Naive thymus-derived CD4-positive, alpha-beta T cell (primary cell): ENCODE measurements at regions not wholly inside any gene's neighbourhood (a gene's known extent, or its start where the extent isn't known, plus 50 kb on each side); places are given as distances from the start of the nearest gene placed in this dataset.
"Not testable (repeated sequence)": the region's sequence is repeated elsewhere in the genome, so short reads cannot be mapped to it uniquely, and the experiment has no call there.

Source experiments
- ATAC-seq: fragments of 150-1000 bp; cut with Tn5 transposase; 2 replicates; pipeline ENCODE4 v1.10.0; 2021; ENCODE audit warnings: mild to moderate bottlenecking, moderate library complexity
- CTCF ChIA-PET: fragments of 350-600 bp; sonication (Branson Sonifier 250); formaldehyde crosslinking; loops from one replicate; lab custom pipeline; 2021; ENCODE audit warnings: antibody characterized with exemption; lab: Charles Lee
- POLR2A ChIA-PET: fragments of 350-600 bp; sonication (Branson Sonifier 250); formaldehyde crosslinking; loops from one replicate; lab custom pipeline; 2021; ENCODE audit warnings: antibody characterized with exemption, inconsistent platforms; lab: Charles Lee
- DNase-seq, 9 donors: peaks; one replicate each; pipeline versions ENCODE4 v3.0.0 to v3.0.0-alpha.2; 2020 to 2022; ENCODE audit warnings: mixed read lengths in 1 of 9
- H3K27ac ChIP-seq: one replicate; pipeline ENCODE4 v1.7.0; 2013; ENCODE audit warnings: mild to moderate bottlenecking, low read depth, low read length, moderate library complexity
- H3K27me3 ChIP-seq, 2 donors: one replicate each; pipeline ENCODE4 v1.7.0; 2013; ENCODE audit warnings: low read length in 2 of 2, mild to moderate bottlenecking in 2 of 2, moderate library complexity in 2 of 2; ENCODE audit not compliant: control insufficient read depth in 2 of 2, insufficient read depth in 2 of 2
- H3K36me3 ChIP-seq, 3 experiments: 1 replicate in 2 of 3; 2 replicates in 1 of 3; pipeline ENCODE4 v1.7.0; 2013; ENCODE audit warnings: low read length in 3 of 3, mild to moderate bottlenecking in 3 of 3, moderate library complexity in 1 of 3; ENCODE audit not compliant: insufficient read depth in 3 of 3, control insufficient read depth in 2 of 3
- H3K4me1 ChIP-seq, 2 donors: one replicate each; pipeline ENCODE4 v1.7.0; 2013; ENCODE audit warnings: low read length in 2 of 2, mild to moderate bottlenecking in 2 of 2, moderate library complexity in 1 of 2; ENCODE audit not compliant: control insufficient read depth in 2 of 2, insufficient read depth in 2 of 2
- H3K4me3 ChIP-seq: 2 replicates; pipeline ENCODE4 v1.7.0; 2013; ENCODE audit warnings: mild to moderate bottlenecking, low read length
- H3K9me3 ChIP-seq, 3 experiments: 1 replicate in 2 of 3; 2 replicates in 1 of 3; pipeline ENCODE4 v1.7.0; 2013; ENCODE audit warnings: low read length in 3 of 3; ENCODE audit not compliant: control insufficient read depth in 2 of 3
- H3K27ac Mint-ChIP-seq, 9 donors: one replicate each; pipeline ENCODE4 v1.8.0; 2020 to 2022; ENCODE audit warnings: mixed read lengths in 9 of 9, mild to moderate bottlenecking in 8 of 9, moderate library complexity in 5 of 9, inconsistent platforms in 2 of 9
- H3K27me3 Mint-ChIP-seq, 5 donors: one replicate each; pipeline ENCODE4 v1.8.0; 2021 to 2022; ENCODE audit warnings: mixed read lengths in 5 of 5, mild to moderate bottlenecking in 1 of 5
- H3K36me3 Mint-ChIP-seq, 5 donors: one replicate each; pipeline ENCODE4 v1.8.0; 2020 to 2022; ENCODE audit warnings: mixed read lengths in 5 of 5, mild to moderate bottlenecking in 3 of 5, inconsistent platforms in 1 of 5
- H3K4me1 Mint-ChIP-seq, 7 donors: one replicate each; pipeline ENCODE4 v1.8.0; 2020 to 2022; ENCODE audit warnings: mixed read lengths in 7 of 7, mild to moderate bottlenecking in 3 of 7, inconsistent platforms in 1 of 7
- H3K4me3 Mint-ChIP-seq, 10 donors: one replicate each; pipeline ENCODE4 v1.8.0; 2020 to 2022; ENCODE audit warnings: mild to moderate bottlenecking in 10 of 10, mixed read lengths in 10 of 10, moderate library complexity in 6 of 10, inconsistent platforms in 2 of 10
- H3K9me3 Mint-ChIP-seq, 11 donors: one replicate each; pipeline ENCODE4 v1.8.0; 2020 to 2022; ENCODE audit warnings: mixed read lengths in 11 of 11, mild to moderate bottlenecking in 4 of 11, inconsistent platforms in 1 of 11, moderate library complexity in 1 of 11
- intact Hi-C, 2 donors: fragments of 100-400 bp; cut with micrococcal nuclease; formaldehyde crosslinking; loops; one replicate each; pipeline ENCODE4 v1.15.1; 2023

- no peak overlapping the region for H3K27ac ChIP-seq
- H3K4me3 Mint-ChIP-seq, result no peak overlapping the region
- ATAC-seq (no peak), DNase-seq (no peak)
- intact Hi-C loops, result no loop called here
- H3K9me3 Mint-ChIP-seq, result peaks cover 0 to 8% (median 0%) of the 10 kb centered on the region in 11 donors
- H3K27me3 ChIP-seq, result no peaks in the 10 kb centered on the region
- ChIA-PET CTCF (no interaction called here), POLR2A (no interaction called here)
- no peaks in the 10 kb centered on the region for H3K4me1 ChIP-seq
- H3K9me3 ChIP-seq, result no peaks in the 10 kb centered on the region
- H3K4me1 Mint-ChIP-seq, result no peaks in the 10 kb centered on the region
- no peak overlapping the region for H3K27ac Mint-ChIP-seq
- no peaks in the 10 kb centered on the region for H3K27me3 Mint-ChIP-seq
- no peak overlapping the region for H3K4me3 ChIP-seq
- H3K36me3 Mint-ChIP-seq, result no peaks in the 10 kb centered on the region
- no peaks in the 10 kb centered on the region for H3K36me3 ChIP-seq
Observed at GRCh38 chr4:69377562-69377961, 97.3 kb downstream of the UGT2B28 start.

DNA sequence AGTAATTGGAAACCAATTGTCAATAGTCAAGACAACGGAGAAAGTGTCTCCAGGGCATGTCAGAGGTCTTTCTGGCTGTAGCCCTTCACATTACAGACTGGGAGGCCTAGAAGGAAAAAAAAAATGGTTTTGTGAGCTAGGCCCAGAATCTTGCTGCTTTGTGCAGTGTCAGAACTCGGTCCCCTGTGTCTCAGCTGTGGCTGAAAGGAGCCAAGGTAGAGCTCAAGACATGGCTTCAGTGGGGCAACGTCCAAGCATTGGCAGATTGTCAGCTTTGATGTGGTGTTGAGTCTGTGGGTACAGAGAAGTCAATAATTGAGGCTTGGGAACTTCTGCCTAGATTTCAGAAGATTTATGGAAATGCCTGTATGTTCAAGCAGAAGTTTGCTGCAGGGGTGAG, 103.0 kb downstream of the UGT2B28 start:
- no peak for DNase-seq
- no peaks in the 10 kb centered on the region for H3K9me3 ChIP-seq
- CTCF ChIA-PET, result no interaction called here
- Mint-ChIP-seq H3K36me3 (no peaks in the 10 kb centered on the region), H3K27me3 (no peaks in the 10 kb centered on the region), H3K9me3 (peaks cover 0 to 6% (median 2%) of the 10 kb centered on the region in 11 donors), H3K4me3 (no peak overlapping the region), H3K27ac (no peak overlapping the region), H3K4me1 (no peaks in the 10 kb centered on the region)
- H3K27me3 ChIP-seq, result no peaks in the 10 kb centered on the region
- intact Hi-C loops, result loop anchor here (2.0 kb wide), 1 partner anchor 162 kb away; no protein-coding TSS in a partner anchor
- no peaks in the 10 kb centered on the region for H3K36me3 ChIP-seq
- no peaks in the 10 kb centered on the region for H3K4me1 ChIP-seq
- H3K4me3 ChIP-seq, result no peak overlapping the region
- ATAC-seq, result no peak
- H3K27ac ChIP-seq, result no peak overlapping the region
- POLR2A ChIA-PET, result no interaction called here

DNA sequence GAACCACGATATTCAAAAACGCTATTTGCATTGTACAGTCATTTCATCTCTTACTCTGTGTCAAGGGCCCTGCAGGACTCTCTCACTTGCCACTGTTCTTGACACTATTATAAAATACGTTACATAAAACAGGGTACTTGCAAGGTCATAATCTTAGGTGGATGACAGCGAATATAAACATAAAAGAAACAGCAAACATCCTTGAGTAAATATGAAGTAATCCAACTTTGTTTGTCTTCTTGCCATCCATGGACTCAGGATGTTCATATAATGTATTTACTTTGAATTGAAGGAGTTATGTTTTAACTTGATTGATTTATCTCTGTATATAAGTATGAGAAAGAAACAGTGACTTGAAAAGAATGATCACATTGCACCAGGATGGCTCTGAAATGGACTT, 106.6 kb downstream of the UGT2B4 start:
- H3K27ac ChIP-seq, H3K4me3 ChIP-seq, DNase-seq, H3K36me3 ChIP-seq, POLR2A ChIA-PET, H3K4me1 Mint-ChIP-seq, H3K4me1 ChIP-seq, H3K9me3 ChIP-seq, H3K27me3 Mint-ChIP-seq, ATAC-seq, CTCF ChIA-PET, H3K36me3 Mint-ChIP-seq, intact Hi-C loops, H3K4me3 Mint-ChIP-seq, H3K27ac Mint-ChIP-seq, H3K27me3 ChIP-seq, H3K9me3 Mint-ChIP-seq: not testable (repeated sequence)

DNA sequence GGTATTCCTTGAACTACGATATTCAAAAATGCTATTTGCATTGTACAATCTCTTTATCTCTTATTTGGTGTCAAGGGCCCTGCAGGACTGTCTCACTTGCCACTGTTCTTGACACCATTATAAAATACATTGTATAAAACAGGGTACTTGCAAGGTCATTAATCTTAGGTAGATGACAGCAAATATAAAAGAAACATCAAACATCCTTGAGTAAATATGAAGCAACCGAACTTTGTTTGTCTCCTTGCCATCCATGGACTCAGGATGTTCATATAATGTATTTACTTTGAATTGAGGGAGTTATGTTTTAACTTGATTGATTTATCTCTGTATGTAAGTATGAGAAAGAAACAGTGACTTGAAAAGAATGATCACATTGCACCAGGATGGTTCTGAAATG, 87.3 kb downstream of the UGT2B4 start:
- POLR2A ChIA-PET, result no interaction called here
- CTCF ChIA-PET, result no interaction called here
- Histone ChIP-seq H3K9me3 (no peaks in the 10 kb centered on the region), H3K4me3 (no peak overlapping the region), H3K27me3 (no peaks in the 10 kb centered on the region), H3K36me3 (no peaks in the 10 kb centered on the region), H3K4me1 (no peaks in the 10 kb centered on the region), H3K27ac (no peak overlapping the region)
- ATAC-seq (no peak), DNase-seq (no peak)
- no peaks in the 10 kb centered on the region for H3K36me3 Mint-ChIP-seq
- H3K4me3 Mint-ChIP-seq, result no peak overlapping the region
- peaks cover 0 to 4% (median 0%) of the 10 kb centered on the region in 11 donors for H3K9me3 Mint-ChIP-seq
- H3K4me1 Mint-ChIP-seq, result no peaks in the 10 kb centered on the region
- no peak overlapping the region for H3K27ac Mint-ChIP-seq
- intact Hi-C loops, result no loop called here
- no peaks in the 10 kb centered on the region for H3K27me3 Mint-ChIP-seq

- H3K27ac Mint-ChIP-seq, H3K27me3 Mint-ChIP-seq: not testable (repeated sequence)
- intact Hi-C loops, result loop anchor here in 1 of 2 donors (2.0 kb wide), 1 partner anchor 19 kb away; no protein-coding TSS in a partner anchor
Observed at GRCh38 chr4:69411981-69412380, 83.7 kb downstream of the UGT2B4 start.

DNA sequence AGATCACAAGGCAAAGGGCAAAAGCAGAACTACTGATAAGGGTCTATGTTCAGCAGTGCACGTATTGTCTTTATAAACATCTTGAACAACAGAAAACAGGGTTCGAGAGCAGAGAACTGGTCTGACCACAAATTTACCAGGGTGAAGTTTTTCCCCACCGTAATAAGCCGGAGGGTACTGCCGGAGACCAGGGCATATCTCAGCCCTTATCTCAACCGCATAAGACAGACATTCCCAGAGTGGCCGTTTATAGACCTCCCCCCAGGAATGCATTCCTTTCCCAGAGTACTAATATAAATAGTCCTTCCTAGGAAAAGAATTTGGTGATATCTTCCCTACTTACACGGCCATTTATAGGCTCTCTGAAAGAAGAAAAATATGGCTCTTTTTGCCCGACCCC, 71.0 kb downstream of the UGT2B4 start:
- H3K27ac Mint-ChIP-seq, H3K4me1 ChIP-seq: not testable (repeated sequence)

More at GRCh38 chr4:69411981-69412380, 83.7 kb downstream of the UGT2B4 start:
- H3K27ac ChIP-seq, DNase-seq, CTCF ChIA-PET, H3K9me3 ChIP-seq, H3K4me3 Mint-ChIP-seq, H3K4me1 ChIP-seq, H3K36me3 Mint-ChIP-seq, H3K4me3 ChIP-seq, H3K27me3 ChIP-seq, H3K9me3 Mint-ChIP-seq, H3K36me3 ChIP-seq, H3K4me1 Mint-ChIP-seq, POLR2A ChIA-PET, ATAC-seq: not testable (repeated sequence)

More for the DNA sequence above, 71.0 kb downstream of the UGT2B4 start:
- H3K4me3 Mint-ChIP-seq, H3K4me1 Mint-ChIP-seq, H3K27me3 Mint-ChIP-seq, DNase-seq, H3K36me3 ChIP-seq, H3K4me3 ChIP-seq, H3K27ac ChIP-seq, H3K27me3 ChIP-seq, H3K36me3 Mint-ChIP-seq, ATAC-seq, POLR2A ChIA-PET, intact Hi-C loops, H3K9me3 ChIP-seq: not testable (repeated sequence)
- CTCF ChIA-PET, result interaction anchor here (0.6 kb wide), 1 partner anchor 97 kb away, joined by 3 read pairs; no protein-coding TSS in a partner anchor
- H3K9me3 Mint-ChIP-seq, result peaks cover 0 to 21% (median 5%) of the 10 kb centered on the region in 11 donors
